Transverse colon (tissue), 4 donors: ENCODE measurements at regions not wholly inside any gene's neighbourhood (a gene's known extent, or its start where the extent isn't known, plus 50 kb on each side); places are given as distances from the start of the nearest gene placed in this dataset.

Experiments used
- CTCF ChIP-seq, 5 experiments: fragments of 200-600 bp in 3 of 5; fragments of 450-650 bp in 2 of 5; sonication (generic) in 3 of 5; IDR thresholded peaks; 1 replicate in 2 of 5; 2 replicates in 3 of 5; pipeline ENCODE4 v1.5.1; 2016 to 2017; ENCODE audit warnings: antibody characterized with exemption in 5 of 5, inconsistent platforms in 3 of 5, mild to moderate bottlenecking in 2 of 5, moderate library complexity in 1 of 5
- EP300 ChIP-seq: sonication (generic); formaldehyde crosslinking; IDR thresholded peaks from one replicate; pipeline ENCODE4 v1.6.1; 2017; ENCODE audit warnings: antibody characterized with exemption, low read depth
- POLR2A ChIP-seq: fragments of 450-650 bp; IDR thresholded peaks from one replicate; pipeline ENCODE4 v1.6.1; 2016; ENCODE audit warnings: antibody characterized with exemption, mild to moderate bottlenecking, moderate library complexity
- POLR2AphosphoS5 ChIP-seq, 3 donors: sonication (generic); formaldehyde crosslinking; IDR thresholded peaks; one replicate each; pipeline ENCODE4 v1.6.1; 2016; ENCODE audit warnings: antibody characterized with exemption in 3 of 3

GRCh38 chr11:32032478-32032877, 58.4 kb upstream of the RCN1 start:
- TF ChIP-seq CTCF (IDR thresholded peaks at IDR 0.05) (no peak), POLR2AphosphoS5 (IDR thresholded peaks at IDR 0.05) (no peak), POLR2A (no peak), EP300 (no peak)
